OCI-LY3 (cell line): ENCODE measurements at regions not wholly inside any gene's neighbourhood (a gene's known extent, or its start where the extent isn't known, plus 50 kb on each side); places are given as distances from the start of the nearest gene placed in this dataset.

Source experiments
- EZH2phosphoT487 ChIP-seq: fragments of 200-600 bp; shearing (Covaris generic); IDR thresholded peaks from 2 replicates; pipeline ENCODE4 v1.6.1; 2018; ENCODE audit warnings: antibody characterized with exemption, mixed run types, low read depth
- TF ChIP-seq, protein P1 (sequence below): fragments of 200-600, 300-600 bp; sonication (generic); IDR thresholded peaks from 2 replicates; pipeline ENCODE4 v1.5.1; 2014; ENCODE audit warnings: antibody characterized with exemption, low read length, low read depth

DNA sequence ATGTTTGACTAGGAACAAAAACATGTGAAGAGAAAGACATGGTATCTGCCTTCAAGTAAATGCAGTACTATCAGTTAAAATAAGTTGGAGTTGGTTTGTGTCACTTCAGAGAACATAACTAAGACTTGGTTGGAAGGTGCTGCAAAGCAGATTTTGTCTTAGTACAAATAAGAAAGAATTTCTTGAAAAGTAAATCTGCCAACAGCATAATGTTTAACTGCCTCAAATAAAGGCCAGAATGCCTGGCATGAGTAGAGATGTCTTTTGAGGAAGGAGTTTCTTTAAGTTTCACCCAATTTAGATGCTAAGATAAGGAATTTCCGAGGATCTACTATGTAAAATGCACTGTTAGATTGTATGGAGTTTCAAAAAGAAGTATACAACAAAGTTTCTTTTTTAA is 409.7 kb downstream of the PIK3C3 start:
- TF ChIP-seq, protein P1, sequence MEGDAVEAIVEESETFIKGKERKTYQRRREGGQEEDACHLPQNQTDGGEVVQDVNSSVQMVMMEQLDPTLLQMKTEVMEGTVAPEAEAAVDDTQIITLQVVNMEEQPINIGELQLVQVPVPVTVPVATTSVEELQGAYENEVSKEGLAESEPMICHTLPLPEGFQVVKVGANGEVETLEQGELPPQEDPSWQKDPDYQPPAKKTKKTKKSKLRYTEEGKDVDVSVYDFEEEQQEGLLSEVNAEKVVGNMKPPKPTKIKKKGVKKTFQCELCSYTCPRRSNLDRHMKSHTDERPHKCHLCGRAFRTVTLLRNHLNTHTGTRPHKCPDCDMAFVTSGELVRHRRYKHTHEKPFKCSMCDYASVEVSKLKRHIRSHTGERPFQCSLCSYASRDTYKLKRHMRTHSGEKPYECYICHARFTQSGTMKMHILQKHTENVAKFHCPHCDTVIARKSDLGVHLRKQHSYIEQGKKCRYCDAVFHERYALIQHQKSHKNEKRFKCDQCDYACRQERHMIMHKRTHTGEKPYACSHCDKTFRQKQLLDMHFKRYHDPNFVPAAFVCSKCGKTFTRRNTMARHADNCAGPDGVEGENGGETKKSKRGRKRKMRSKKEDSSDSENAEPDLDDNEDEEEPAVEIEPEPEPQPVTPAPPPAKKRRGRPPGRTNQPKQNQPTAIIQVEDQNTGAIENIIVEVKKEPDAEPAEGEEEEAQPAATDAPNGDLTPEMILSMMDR = no peak
- no peak for TF ChIP-seq EZH2phosphoT487
